GM19438 (cell line): ENCODE measurements at regions not wholly inside any gene's neighbourhood (a gene's known extent, or its start where the extent isn't known, plus 50 kb on each side); places are given as distances from the start of the nearest gene placed in this dataset.

Source experiments
- ATAC-seq: cut with Tn5 transposase; IDR thresholded peaks from one replicate; pipeline ENCODE4 v1.9.1; 2021; ENCODE audit warnings: low read depth; ENCODE audit not compliant: unreplicated experiment

- ATAC-seq, result no peak
Measured at GRCh38 chr16:49010879-49011278, 270.8 kb downstream of the CBLN1 start.

GRCh38 chr16:49010396-49010795 lies 271.2 kb downstream of the CBLN1 start:
- ATAC-seq, result no peak

GRCh38 chr16:49009204-49009603 lies 272.4 kb downstream of the CBLN1 start:
- no peak for ATAC-seq

GRCh38 chr16:49003992-49004391 lies 277.6 kb downstream of the CBLN1 start:
- ATAC-seq, result no peak

- ATAC-seq, result no peak
Measured at GRCh38 chr16:49003022-49003421, 278.6 kb downstream of the CBLN1 start.

GRCh38 chr16:49000594-49000993 lies 281.0 kb downstream of the CBLN1 start:
- ATAC-seq, result no peak

GRCh38 chr16:48999508-48999907 lies 282.1 kb downstream of the CBLN1 start:
- no peak for ATAC-seq

GRCh38 chr16:48999044-48999443 lies 282.6 kb downstream of the CBLN1 start:
- ATAC-seq, result no peak

- no peak for ATAC-seq
Measured at GRCh38 chr16:48997946-48998345, 283.7 kb downstream of the CBLN1 start.

GRCh38 chr16:48997081-48997615 lies 284.5 kb downstream of the CBLN1 start:
- no peak for ATAC-seq

- ATAC-seq, result no peak
Measured at GRCh38 chr16:48978501-48978900, 303.1 kb downstream of the CBLN1 start.

- no peak for ATAC-seq
Measured at GRCh38 chr16:48972236-48972635, 309.4 kb downstream of the CBLN1 start.

- no peak for ATAC-seq
Measured at GRCh38 chr16:48971571-48972077, 310.0 kb downstream of the CBLN1 start.

- no peak for ATAC-seq
Measured at GRCh38 chr16:48970216-48970615, 311.4 kb downstream of the CBLN1 start.

GRCh38 chr16:48969611-48970010 lies 312.0 kb downstream of the CBLN1 start:
- ATAC-seq, result no peak

GRCh38 chr16:48965386-48965785 lies 316.3 kb downstream of the CBLN1 start:
- no peak for ATAC-seq

- no peak for ATAC-seq
Measured at GRCh38 chr16:48963901-48964615, 317.6 kb downstream of the CBLN1 start.

- ATAC-seq, result no peak
Measured at GRCh38 chr16:48963306-48963705, 318.3 kb downstream of the CBLN1 start.

GRCh38 chr16:48961546-48961945 lies 320.1 kb downstream of the CBLN1 start:
- no peak for ATAC-seq

- ATAC-seq, result no peak
Measured at GRCh38 chr16:48960830-48961229, 320.8 kb downstream of the CBLN1 start.

- no peak for ATAC-seq
Measured at GRCh38 chr16:48959747-48960146, 321.9 kb downstream of the CBLN1 start.

- ATAC-seq, result no peak
Measured at GRCh38 chr16:48959204-48959603, 322.4 kb downstream of the CBLN1 start.
